ENCODE measurements at regions not wholly inside any gene's neighbourhood (a gene's known extent, or its start where the extent isn't known, plus 50 kb on each side); places are given as distances from the start of the nearest gene placed in this dataset.

DNA sequence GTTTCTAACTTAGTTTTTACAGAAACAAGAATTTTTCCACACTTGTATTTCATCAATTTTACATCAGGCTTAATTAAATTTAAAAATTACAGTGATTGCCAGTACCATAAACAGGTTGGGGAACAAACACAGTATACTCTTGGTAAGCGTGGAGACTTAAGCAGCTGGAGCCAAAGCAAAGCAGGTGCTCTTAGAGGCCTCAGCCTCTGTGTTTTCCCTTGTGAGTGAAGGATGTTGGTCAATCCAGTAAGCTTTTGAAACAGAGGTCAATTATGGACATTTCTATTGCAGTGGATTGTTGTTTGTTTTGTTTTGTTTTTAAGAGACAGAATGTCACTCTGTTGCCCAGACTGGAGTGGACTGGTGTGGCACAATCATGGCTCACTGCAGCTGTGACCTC lies 100.6 kb upstream of the CELF2 start:
- Histone ChIP-seq H3K27ac (ENCODE audit: low read depth in 1 of 2, low read length in 2 of 2) (no peak overlapping the region), H3K4me1 (ENCODE audit: control insufficient read depth in 4 of 4, insufficient read depth in 4 of 4, low read length in 3 of 4) (no peaks in the 10 kb centered on the region), H3K9me3 (ENCODE audit: control insufficient read depth in 4 of 4, low read length in 3 of 4) (no peaks in the 10 kb centered on the region), H3K4me3 (ENCODE audit: low read depth in 1 of 3, low read length in 3 of 3) (no peak overlapping the region), H3K9ac (ENCODE audit: low read depth in 1 of 2, low read length in 2 of 2) (no peak overlapping the region), H3K27me3 (ENCODE audit: control insufficient read depth in 4 of 4, insufficient read depth in 4 of 4, low read length in 3 of 4) (peaks cover 0 to 4% (median 0%) of the 10 kb centered on the region in 4 donors), H3K36me3 (ENCODE audit: control insufficient read depth in 4 of 4, insufficient read depth in 3 of 4, low read depth in 1 of 4, low read length in 3 of 4) (no peaks in the 10 kb centered on the region)
- no peak for DNase-seq (ENCODE audit: low spot score)
- WGBS, result 83% methylated on average over 1 of the region's 1 CpG
- TF ChIP-seq HNF4A (conservative IDR thresholded peaks at IDR 0.05) (no peak), EGR1 (IDR thresholded peaks at IDR 0.05; ENCODE audit: low read depth in 2 of 2) (no peak)
- TF ChIP-seq, protein P1, sequence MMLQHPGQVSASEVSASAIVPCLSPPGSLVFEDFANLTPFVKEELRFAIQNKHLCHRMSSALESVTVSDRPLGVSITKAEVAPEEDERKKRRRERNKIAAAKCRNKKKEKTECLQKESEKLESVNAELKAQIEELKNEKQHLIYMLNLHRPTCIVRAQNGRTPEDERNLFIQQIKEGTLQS (IDR thresholded peaks at IDR 0.05), result no peak

- WGBS, result 68% methylated on average over 5 of the region's 5 CpGs
- Histone ChIP-seq H3K27me3 (ENCODE audit: control insufficient read depth in 4 of 4, insufficient read depth in 4 of 4, low read length in 3 of 4) (peaks cover 0 to 4% (median 0%) of the 10 kb centered on the region in 4 donors), H3K27ac (ENCODE audit: low read depth in 1 of 2, low read length in 2 of 2) (no peak overlapping the region), H3K36me3 (ENCODE audit: control insufficient read depth in 4 of 4, insufficient read depth in 3 of 4, low read depth in 1 of 4, low read length in 3 of 4) (no peaks in the 10 kb centered on the region), H3K4me3 (ENCODE audit: low read depth in 1 of 3, low read length in 3 of 3) (no peak overlapping the region), H3K4me1 (ENCODE audit: control insufficient read depth in 4 of 4, insufficient read depth in 4 of 4, low read length in 3 of 4) (no peaks in the 10 kb centered on the region), H3K9ac (ENCODE audit: low read depth in 1 of 2, low read length in 2 of 2) (no peak overlapping the region), H3K9me3 (ENCODE audit: control insufficient read depth in 4 of 4, low read length in 3 of 4) (no peaks in the 10 kb centered on the region)
- TF ChIP-seq MAX (IDR thresholded peaks at IDR 0.05) (no peak), JUND (IDR thresholded peaks at IDR 0.05) (no peak), HNF4A (conservative IDR thresholded peaks at IDR 0.05) (no peak), HNF4G (IDR thresholded peaks at IDR 0.05) (no peak), YY1 (IDR thresholded peaks at IDR 0.05) (no peak), RXRA (IDR thresholded peaks at IDR 0.05) (no peak), TAF1 (conservative IDR thresholded peaks at IDR 0.05) (no peak), EGR1 (IDR thresholded peaks at IDR 0.05; ENCODE audit: low read depth in 2 of 2) (no peak)
- TF ChIP-seq, protein P2, sequence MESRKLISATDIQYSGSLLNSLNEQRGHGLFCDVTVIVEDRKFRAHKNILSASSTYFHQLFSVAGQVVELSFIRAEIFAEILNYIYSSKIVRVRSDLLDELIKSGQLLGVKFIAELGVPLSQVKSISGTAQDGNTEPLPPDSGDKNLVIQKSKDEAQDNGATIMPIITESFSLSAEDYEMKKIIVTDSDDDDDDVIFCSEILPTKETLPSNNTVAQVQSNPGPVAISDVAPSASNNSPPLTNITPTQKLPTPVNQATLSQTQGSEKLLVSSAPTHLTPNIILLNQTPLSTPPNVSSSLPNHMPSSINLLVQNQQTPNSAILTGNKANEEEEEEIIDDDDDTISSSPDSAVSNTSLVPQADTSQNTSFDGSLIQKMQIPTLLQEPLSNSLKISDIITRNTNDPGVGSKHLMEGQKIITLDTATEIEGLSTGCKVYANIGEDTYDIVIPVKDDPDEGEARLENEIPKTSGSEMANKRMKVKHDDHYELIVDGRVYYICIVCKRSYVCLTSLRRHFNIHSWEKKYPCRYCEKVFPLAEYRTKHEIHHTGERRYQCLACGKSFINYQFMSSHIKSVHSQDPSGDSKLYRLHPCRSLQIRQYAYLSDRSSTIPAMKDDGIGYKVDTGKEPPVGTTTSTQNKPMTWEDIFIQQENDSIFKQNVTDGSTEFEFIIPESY (IDR thresholded peaks at IDR 0.05), result no peak
- TF ChIP-seq, protein P1 (IDR thresholded peaks at IDR 0.05), result no peak
- DNase-seq (ENCODE audit: low spot score), result no peak
These were observed 97.7 kb upstream of the CELF2 start for GRCh38 chr10:10919976-10920375.

DNA sequence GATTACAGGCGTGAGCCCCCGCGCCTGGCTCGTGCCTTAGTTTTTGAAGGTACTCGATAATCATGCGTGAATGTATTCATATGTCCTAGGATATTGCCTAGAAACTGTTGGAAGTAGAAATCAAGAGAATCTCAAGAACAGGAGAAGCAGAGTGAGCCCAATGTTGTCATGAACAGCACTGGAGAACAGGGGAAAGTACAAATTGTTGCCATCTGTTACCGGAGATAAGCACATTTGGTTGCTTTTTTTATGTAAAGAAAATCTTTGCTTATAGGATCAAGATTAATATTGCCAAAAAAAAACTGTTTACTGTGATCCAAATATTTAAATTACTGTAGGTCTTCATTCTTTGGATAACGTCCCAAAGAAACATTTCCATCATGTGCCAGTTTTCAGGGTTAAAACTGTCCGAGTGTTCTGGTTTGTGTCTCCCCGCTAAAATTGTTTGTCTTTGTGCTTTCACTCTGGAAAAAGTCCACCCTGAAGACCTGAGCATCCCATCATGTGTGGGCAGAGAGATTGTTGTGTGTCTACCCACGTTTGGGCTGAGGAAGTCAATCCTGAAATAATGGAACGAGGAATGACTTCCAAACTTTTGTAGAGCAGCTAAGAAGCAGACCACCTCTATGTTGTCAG lies 95.7 kb upstream of the CELF2 start:
- no peaks in the 10 kb centered on the region for H3K4me1 ChIP-seq (ENCODE audit: control insufficient read depth in 4 of 4, insufficient read depth in 4 of 4, low read length in 3 of 4)
- H3K4me3 ChIP-seq (ENCODE audit: low read depth in 1 of 3, low read length in 3 of 3), result no peak overlapping the region
- H3K9me3 ChIP-seq (ENCODE audit: control insufficient read depth in 4 of 4, low read length in 3 of 4), result no peaks in the 10 kb centered on the region
- no peak overlapping the region for H3K9ac ChIP-seq (ENCODE audit: low read depth in 1 of 2, low read length in 2 of 2)
- WGBS, result 76% methylated on average over 12 of the region's 12 CpGs
- H3K27me3 ChIP-seq (ENCODE audit: control insufficient read depth in 4 of 4, insufficient read depth in 4 of 4, low read length in 3 of 4), result peaks cover 0 to 4% (median 0%) of the 10 kb centered on the region in 4 donors
- no peak for TF ChIP-seq YY1 (IDR thresholded peaks at IDR 0.05)
- no peak overlapping the region for H3K27ac ChIP-seq (ENCODE audit: low read depth in 1 of 2, low read length in 2 of 2)
- no peak for DNase-seq (ENCODE audit: low spot score)
- H3K36me3 ChIP-seq (ENCODE audit: control insufficient read depth in 4 of 4, insufficient read depth in 3 of 4, low read depth in 1 of 4, low read length in 3 of 4), result no peaks in the 10 kb centered on the region
